ENCODE measurements at regions not wholly inside any gene's neighbourhood (a gene's known extent, or its start where the extent isn't known, plus 50 kb on each side); places are given as distances from the start of the nearest gene placed in this dataset.

- no peak for TF ChIP-seq CTCF (IDR thresholded peaks at IDR 0.05; ENCODE audit: partially characterized antibody, unreplicated experiment)
- no peaks in the 10 kb centered on the region for H3K4me1 Mint-ChIP-seq (ENCODE audit: low read depth, unreplicated experiment)
- no peaks in the 10 kb centered on the region for H3K27me3 Mint-ChIP-seq (ENCODE audit: unreplicated experiment)
- no peak overlapping the region for H3K27ac Mint-ChIP-seq (ENCODE audit: unreplicated experiment)
- H3K36me3 Mint-ChIP-seq (ENCODE audit: unreplicated experiment): no peaks in the 10 kb centered on the region
- H3K4me3 Mint-ChIP-seq (ENCODE audit: unreplicated experiment): no peak overlapping the region
- DNase-seq: no peak
- no peaks in the 10 kb centered on the region for H3K9me3 Mint-ChIP-seq (ENCODE audit: unreplicated experiment)
Measured at GRCh38 chr15:95669146-95669922, 661.2 kb upstream of the NR2F2 start.

GRCh38 chr15:95674031-95674430 is 656.5 kb upstream of the NR2F2 start:
- Mint-ChIP-seq H3K4me3 (ENCODE audit: unreplicated experiment) (no peak overlapping the region), H3K4me1 (ENCODE audit: low read depth, unreplicated experiment) (no peaks in the 10 kb centered on the region), H3K9me3 (ENCODE audit: unreplicated experiment) (no peaks in the 10 kb centered on the region), H3K36me3 (ENCODE audit: unreplicated experiment) (no peaks in the 10 kb centered on the region), H3K27ac (ENCODE audit: unreplicated experiment) (no peak overlapping the region), H3K27me3 (ENCODE audit: unreplicated experiment) (no peaks in the 10 kb centered on the region)
- no peak for DNase-seq
- TF ChIP-seq CTCF (IDR thresholded peaks at IDR 0.05; ENCODE audit: partially characterized antibody, unreplicated experiment): no peak

GRCh38 chr15:95676500-95676899 is 654.0 kb upstream of the NR2F2 start:
- no peaks in the 10 kb centered on the region for H3K27me3 Mint-ChIP-seq (ENCODE audit: unreplicated experiment)
- no peaks in the 10 kb centered on the region for H3K9me3 Mint-ChIP-seq (ENCODE audit: unreplicated experiment)
- H3K36me3 Mint-ChIP-seq (ENCODE audit: unreplicated experiment): no peaks in the 10 kb centered on the region
- no peak for TF ChIP-seq CTCF (IDR thresholded peaks at IDR 0.05; ENCODE audit: partially characterized antibody, unreplicated experiment)
- no peak overlapping the region for H3K27ac Mint-ChIP-seq (ENCODE audit: unreplicated experiment)
- H3K4me1 Mint-ChIP-seq (ENCODE audit: low read depth, unreplicated experiment): no peaks in the 10 kb centered on the region
- DNase-seq: no peak
- H3K4me3 Mint-ChIP-seq (ENCODE audit: unreplicated experiment): no peak overlapping the region

GRCh38 chr15:95679847-95680582 is 650.5 kb upstream of the NR2F2 start:
- no peak overlapping the region for H3K27ac Mint-ChIP-seq (ENCODE audit: unreplicated experiment)
- no peaks in the 10 kb centered on the region for H3K27me3 Mint-ChIP-seq (ENCODE audit: unreplicated experiment)
- H3K4me1 Mint-ChIP-seq (ENCODE audit: low read depth, unreplicated experiment): no peaks in the 10 kb centered on the region
- H3K9me3 Mint-ChIP-seq (ENCODE audit: unreplicated experiment): no peaks in the 10 kb centered on the region
- H3K36me3 Mint-ChIP-seq (ENCODE audit: unreplicated experiment): no peaks in the 10 kb centered on the region
- TF ChIP-seq CTCF (IDR thresholded peaks at IDR 0.05; ENCODE audit: partially characterized antibody, unreplicated experiment): no peak
- H3K4me3 Mint-ChIP-seq (ENCODE audit: unreplicated experiment): no peak overlapping the region
- DNase-seq: no peak

GRCh38 chr15:95680728-95681127 is 649.8 kb upstream of the NR2F2 start:
- H3K27me3 Mint-ChIP-seq (ENCODE audit: unreplicated experiment): no peaks in the 10 kb centered on the region
- no peaks in the 10 kb centered on the region for H3K4me1 Mint-ChIP-seq (ENCODE audit: low read depth, unreplicated experiment)
- H3K27ac Mint-ChIP-seq (ENCODE audit: unreplicated experiment): no peak overlapping the region
- no peaks in the 10 kb centered on the region for H3K36me3 Mint-ChIP-seq (ENCODE audit: unreplicated experiment)
- no peak overlapping the region for H3K4me3 Mint-ChIP-seq (ENCODE audit: unreplicated experiment)
- no peak for TF ChIP-seq CTCF (IDR thresholded peaks at IDR 0.05; ENCODE audit: partially characterized antibody, unreplicated experiment)
- H3K9me3 Mint-ChIP-seq (ENCODE audit: unreplicated experiment): no peaks in the 10 kb centered on the region
- no peak for DNase-seq

Data from glutamatergic neuron (in vitro differentiated cells).